Suppressor macrophage treated with lipopolysaccharide for 4 hours (primary cell): ENCODE measurements at regions not wholly inside any gene's neighbourhood (a gene's known extent, or its start where the extent isn't known, plus 50 kb on each side); places are given as distances from the start of the nearest gene placed in this dataset.
"Not testable (repeated sequence)": the region's sequence is repeated elsewhere in the genome, so short reads cannot be mapped to it uniquely, and the experiment has no call there.

ENCODE experiments used
- DNase-seq: peaks from one replicate; pipeline ENCODE4 v3.0.0-alpha.2; 2020

DNA sequence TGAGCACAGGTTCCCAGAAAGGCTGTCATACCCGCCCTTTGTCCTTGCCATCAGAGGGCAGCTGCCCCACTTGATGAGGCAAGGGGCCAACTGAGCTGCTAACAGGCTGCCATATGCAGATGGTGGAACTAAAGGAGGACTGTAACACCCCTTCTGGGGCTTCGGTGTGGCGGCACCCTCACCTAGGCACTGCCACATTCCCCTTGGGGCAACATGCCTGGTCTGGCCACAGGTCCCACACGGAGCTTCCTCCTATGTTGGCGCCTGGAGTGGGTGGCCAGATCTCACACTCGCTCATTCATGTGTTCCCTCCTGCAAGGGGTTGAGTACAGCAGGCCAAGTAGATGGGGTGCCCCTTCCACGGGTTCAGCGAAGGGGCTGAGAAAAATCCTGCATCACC is 777.4 kb upstream of the CHD1 start:
- no peak for DNase-seq

DNA sequence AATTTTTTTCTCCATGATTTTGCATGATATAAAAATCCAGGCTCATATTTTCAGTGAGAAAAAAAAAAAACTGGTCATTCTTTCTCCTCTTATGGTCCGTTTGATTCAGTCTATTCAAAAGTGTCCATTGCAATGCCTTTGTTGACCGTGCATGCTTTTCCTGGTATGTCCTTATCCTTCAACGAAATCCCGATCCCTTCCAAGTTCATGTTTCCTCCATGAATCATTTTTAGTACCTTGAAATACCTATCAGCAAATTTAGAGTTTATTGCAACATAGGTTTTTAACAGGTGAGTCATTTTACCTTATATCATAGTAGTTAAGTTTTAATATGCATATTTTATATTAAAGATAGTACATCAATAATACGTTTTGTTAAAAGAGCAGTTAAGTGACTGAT is 773.8 kb upstream of the CHD1 start:
- no peak for DNase-seq

DNA sequence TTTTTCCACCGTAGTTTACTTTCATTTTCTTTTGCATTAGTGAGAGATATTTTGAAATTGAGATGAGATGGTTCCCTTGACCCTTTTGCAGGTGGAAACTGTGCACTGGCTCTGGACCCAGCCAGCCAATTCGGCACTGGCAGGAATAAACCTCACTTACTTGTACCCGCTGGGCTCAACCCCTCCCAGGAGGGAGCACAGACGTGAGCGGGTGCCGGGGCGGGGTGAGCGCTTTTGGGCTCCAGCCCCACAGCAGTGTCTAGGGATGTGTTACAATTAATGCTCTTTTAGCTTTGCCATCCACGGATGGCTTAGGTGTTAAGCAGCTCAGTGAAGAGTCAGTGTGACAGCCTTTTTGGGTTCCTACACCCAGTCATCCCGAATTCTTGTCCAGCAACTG is 766.1 kb upstream of the CHD1 start:
- no peak for DNase-seq

DNA sequence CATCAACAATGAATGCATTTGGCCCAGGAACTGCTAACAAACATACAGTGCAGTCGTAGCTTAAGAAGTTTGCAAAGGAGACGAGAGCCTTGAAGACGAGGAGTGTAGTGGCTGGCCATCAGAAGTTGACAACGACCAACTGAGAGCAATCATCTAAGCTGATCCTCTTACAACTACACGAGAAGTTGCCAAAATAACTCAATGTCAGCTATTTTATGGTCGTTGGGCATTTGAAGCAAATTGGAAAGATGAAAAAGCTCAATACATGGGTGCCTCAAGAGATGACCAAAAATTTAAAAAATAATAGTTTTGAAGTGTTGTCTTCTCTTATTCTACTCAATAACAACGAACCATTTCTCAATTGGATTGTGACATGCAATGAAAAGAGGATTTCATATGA is 757.7 kb upstream of the CHD1 start:
- DNase-seq: no peak

DNA sequence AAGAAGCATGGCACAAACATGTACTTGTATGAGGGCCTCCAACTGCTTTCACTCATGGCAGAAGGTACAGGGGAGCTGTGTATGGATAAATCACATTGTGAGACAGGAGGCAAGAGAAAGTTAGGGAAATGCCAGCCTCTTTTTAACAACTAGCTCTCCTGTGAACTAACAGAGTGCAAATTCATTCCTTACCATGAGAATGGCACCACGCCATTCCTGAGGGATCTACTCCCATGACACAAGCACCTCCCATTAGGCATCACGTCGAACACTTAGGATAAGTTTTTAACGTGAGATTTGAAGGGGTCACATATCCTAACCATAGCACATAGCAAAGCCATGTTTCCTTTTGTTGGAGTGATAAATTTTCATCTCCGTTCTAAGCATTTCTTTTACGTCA is 747.2 kb upstream of the CHD1 start:
- DNase-seq: no peak

DNA sequence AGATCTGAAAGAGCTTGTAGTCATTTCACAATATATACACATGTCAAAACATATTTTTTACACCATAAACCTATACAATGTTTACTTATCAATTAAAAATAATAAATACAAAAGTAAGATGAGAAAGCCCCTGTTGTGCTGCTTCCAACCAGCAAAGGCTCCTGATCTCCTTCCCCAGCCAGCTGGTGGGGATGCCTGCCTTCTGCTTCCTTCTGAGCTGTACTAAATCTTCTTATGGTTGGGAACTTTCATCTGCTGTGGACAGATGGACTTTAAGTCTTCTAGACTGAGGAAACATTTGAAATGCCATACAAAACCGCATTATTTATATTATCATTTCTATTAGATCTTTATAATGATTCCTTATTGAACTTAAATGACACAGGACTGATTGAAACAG is 745.3 kb upstream of the CHD1 start:
- no peak for DNase-seq

DNA sequence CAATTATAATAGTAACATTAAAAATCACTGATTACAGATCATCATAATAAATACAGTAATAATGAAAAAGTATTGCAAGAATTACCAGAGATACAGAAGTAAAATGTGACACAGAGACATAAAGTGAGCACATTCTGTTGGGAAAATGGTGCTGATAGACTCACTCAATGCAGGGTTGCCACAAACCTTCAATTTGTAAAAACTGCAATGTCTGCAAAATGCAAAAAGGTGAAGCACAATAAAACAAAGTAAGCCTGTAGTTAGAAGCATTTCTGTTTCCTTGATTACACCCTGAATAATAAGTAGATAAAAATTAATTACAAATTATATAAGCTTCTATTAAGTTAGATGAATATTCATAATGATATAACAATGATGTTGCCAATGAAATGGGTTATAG is 736.2 kb upstream of the CHD1 start:
- DNase-seq: no peak

DNA sequence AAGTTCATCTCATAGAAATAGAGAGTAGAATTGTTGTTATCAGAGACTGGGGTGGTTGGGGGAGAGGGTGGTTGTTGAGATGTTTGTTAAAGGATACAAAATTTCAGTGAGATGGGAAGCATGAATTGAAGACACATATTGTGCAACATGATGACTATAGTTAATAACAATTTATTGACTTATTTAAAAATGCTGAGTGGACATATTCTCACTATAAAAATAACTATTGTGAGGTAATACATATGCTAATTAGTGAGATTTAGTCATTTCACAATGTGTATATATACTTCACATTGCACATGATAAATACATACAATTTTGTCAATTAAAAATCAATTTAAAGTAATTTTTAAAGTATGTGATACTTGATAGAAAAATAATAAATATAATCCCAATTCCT is 722.5 kb upstream of the CHD1 start:
- DNase-seq: no peak

DNA sequence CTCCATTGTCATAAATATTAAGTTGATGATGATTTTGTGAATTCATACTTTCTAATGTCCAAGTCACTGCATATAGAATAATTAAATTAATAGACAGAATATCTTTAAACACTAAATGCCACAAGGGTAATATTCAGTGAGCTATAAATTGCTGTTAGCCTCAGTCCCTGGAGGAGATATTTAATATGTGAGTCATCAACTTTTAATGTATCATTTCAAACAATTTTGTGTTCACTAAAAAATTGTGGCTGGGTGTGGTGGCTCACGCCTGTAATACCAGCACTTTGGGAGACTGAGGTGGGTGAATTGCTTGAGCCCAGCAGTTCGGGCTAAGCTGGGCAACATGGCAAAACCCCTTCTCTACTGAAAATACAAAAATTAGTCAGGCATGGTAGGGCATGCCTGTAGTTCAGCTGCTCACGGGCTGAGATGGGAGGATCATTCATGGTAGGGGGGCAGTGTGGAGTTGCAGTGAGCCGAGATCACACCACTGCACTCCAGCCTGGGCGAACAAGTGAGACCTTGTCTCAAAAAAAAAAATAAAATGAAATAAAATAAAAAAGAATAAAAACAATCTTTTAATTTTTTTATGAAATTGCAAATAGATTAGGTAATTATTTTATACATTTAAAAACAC is 717.3 kb upstream of the CHD1 start:
- DNase-seq: no peak

DNA sequence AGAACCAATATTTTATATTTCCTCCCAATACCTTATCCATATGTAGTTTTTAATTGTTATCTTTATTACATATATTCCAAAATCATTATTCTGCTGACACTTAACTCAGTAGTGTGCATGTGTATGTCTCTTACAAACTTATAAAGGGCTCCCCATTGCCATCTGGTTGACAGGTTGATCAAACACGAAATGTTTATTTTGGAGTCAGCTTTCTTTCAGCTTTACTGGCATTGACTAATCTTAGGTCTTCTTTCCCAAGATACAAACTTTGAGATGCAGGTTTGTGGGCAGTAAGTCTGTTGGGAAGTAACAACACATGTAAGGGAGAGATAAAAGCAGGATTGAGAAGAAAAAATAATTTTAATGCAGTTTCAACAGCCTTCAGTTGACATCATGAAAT is 716.0 kb upstream of the CHD1 start:
- DNase-seq: no peak

DNA sequence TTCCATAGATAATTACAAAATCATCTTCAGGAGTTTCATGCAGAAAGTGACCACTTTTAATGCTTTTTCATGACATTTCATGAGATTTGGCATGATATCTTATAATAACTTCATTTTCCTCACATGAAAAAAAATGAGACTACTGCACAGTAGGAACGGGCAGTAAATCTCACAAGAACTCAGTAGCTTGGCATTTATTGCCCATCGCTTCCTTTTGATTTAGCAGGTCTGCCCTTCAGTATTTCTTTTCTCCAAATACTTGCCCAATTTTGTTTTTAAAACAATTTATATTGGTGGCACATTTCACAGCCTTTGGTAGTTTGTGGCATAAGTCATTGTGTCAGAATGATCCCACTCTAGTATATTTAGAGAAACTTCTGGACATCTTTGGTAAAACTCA is 711.8 kb upstream of the CHD1 start:
- DNase-seq: no peak

DNA sequence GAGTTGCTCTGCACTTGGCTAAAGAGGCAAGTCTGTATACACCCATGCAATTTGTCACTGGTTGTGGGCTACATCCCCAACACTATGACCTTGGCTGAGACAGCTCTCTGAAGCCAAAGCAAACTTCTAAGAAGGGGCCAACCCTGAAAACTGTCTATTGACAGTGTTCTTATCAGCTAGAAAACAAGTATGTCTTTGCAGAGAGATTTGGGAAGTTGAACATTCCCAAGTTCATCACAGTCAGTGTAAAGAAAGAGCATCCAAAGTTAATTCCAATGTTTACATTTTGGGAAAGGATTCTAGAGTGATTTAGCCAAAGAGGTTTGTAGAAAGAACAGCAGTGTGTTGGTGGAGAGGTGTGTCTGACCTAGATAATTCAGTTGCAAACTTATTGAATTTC is 711.1 kb upstream of the CHD1 start:
- no peak for DNase-seq

DNA sequence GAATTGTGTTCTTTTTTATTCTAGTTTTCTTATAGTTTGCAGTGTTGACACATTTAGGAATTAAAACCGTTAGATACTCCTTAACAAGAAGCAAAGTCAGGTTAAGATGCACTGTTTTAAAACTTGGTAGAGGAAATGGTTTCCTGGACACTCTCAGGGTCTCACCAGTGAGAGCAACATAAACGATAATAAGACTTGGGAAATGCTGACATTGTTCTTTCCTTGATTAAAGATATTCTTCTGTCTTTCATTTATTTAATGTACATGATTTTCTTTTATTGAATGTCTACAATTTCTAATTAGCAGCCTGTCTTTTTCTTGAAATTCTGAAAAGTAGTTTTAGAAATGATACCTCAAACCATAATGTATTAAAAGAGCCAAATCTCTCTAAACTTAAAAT is 707.9 kb upstream of the CHD1 start:
- no peak for DNase-seq

DNA sequence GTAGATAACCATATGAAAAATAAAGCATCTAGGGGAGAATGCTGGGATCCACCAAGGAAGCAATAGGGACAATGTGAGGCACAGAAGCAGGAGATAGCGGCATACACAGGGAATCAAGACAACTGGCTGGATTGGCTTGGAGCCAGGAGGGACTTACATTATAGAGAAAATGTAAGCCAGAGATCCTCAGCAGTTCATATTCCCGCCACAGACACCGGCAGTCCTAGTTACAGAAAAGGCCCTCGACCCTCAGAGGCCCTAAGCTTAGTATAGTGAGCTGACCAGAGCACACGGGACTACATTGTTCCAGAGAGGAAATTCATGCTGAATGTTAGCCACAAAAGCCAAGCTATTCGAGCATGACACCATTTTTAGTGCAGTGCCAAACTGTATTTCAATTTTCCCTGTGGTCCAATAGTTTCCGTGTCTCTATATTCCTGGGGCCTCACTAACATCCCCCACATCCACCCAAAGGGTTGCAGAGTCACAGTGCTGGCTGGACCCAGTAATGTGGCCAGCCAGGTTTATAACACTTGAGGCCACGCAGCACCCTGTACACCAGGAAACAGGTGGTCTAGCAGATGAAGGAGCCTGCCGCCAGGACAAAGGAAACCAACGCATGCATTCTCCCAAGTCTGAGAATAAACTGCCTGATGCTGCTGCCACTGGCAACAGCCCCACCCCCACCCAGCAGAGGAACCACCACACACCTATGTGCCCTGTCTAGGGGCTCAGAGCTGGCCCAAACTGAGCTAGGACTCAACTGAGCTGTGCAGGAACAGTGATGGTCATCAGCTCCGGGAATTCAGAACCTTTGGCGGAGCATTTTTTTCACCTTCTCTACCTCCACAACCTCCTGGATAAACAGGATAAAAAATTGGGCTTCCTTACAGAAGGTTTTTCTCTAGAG is 693.2 kb upstream of the CHD1 start:
- DNase-seq: no peak

DNA sequence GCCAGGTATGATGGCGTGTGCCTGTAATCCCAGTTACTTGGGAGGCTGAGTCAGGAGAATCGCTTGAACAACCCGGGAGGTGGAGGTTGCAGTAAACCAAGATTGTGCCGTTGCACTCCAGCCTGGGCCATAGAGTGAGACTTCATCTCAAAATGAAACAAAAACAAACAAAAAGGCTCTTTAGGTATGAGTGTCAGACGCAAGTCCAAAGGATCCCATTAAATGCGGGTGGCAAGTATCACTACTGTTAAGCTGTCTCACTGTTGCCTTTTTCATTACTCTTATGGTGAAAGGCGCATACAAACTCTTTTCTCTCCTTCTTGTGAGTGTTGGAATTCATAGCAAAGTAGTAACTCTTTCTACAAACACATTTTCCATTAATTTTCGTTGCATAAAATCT is 688.5 kb upstream of the CHD1 start:
- no peak for DNase-seq

DNA sequence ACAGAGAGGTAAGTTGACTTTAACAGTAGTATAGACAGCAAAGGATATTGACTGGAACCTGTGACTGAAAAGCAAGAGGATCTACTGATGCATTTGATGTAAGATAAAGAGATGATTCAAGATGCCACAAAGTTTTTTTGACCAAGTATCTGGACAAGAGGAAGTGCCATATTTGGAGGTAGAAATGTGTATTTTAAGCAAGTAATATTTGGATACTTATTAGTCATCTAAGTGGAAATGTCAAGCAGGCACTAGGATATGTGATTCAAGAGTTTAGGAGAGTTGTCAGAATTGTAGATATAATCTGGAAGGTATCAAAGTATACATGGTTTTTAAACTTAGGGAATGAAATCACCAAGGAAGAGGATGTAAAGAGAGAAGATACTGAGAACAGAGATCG is 686.1 kb upstream of the CHD1 start:
- DNase-seq: no peak

DNA sequence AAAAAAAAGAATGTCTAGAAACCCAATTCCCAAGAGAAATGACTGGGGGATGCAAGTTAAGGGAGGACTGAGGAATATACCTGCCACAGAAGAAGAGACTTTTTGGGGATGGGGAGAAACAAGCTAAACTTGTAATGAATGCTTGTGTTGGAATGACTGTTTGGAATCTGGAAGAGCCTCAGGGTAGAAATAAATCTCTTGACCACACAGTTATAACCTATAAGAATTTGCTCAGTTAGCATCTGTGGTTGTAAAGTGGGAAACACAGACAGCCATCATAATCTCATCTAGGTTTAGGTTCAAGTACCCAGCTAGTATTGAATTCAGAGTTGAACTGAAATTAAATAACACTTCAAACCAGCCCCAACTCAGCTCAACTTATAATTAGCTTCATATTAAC is 678.3 kb upstream of the CHD1 start:
- no peak for DNase-seq

DNA sequence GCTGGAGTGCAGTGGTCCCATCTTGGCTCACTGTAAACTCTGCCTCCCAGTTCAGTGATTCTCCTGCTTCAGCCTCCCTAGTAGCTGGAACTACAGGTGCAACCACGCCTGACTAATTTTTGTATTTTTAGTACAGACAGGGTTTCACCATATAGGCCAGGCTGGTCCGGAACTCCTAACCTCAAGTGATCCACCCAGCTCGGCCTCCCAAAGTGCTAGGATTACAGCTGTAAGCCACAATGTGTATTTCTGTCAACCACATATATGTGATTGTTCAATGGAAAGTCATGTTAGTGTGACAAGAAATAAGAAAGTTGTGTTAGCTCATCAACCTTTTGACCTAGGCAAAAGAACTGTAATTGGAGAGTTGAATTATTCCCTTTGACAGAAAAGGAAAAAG is 677.1 kb upstream of the CHD1 start:
- no peak for DNase-seq

DNA sequence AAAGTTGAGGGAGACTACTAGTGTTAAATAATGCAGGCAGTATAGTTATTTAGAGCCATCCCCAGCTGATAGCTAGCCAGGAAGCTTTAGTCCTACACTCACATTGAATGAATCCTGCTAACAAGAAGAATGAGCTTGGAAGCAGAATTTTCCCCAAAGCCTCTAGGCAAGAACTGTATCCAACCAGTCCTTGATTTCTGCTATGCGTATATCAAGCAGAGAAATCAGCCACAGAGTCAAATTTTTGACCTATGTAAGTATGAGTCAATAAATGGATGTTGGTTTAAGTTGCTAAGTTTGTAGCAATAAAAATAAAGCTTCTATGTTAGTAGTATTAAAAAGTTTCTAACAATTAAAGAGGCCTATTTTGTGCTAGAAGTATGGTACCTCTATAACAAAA is 672.1 kb upstream of the CHD1 start:
- no peak for DNase-seq

DNA sequence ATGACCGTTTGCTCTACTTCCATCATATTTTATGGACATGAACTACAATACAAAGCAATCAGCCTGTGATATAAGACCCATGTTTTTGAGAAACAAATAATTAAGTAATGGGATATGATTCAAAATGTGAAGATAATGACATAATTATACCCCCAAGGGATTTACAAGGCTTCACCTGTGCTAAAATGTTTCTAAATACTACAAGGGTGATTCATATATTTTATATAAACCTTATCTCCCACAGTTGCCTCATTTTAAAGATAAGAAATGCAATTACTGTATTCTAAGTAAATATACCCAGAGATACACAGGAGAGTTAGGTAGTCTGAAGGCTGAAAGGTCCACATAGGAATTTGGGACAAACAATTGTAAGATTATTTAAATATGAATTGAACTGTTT is 662.0 kb upstream of the CHD1 start:
- no peak for DNase-seq

DNA sequence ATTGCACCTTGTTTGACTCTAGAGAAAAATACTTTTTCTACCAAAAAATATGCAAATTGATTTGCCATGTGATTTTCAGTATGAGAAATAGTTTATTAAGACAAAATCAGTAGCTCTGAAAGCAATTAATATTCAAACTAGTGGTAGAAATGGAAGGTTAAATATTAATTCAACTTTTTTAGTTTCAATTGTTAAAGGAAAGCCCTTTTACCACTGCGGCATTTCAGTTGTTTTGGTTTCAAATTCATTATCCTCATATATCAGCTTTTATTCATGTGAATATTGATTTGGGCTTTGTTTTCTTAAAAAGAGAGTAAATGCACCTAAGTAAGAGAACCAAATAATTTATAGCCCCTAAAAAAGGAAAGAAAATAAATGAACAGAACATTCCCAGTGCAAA is 660.6 kb upstream of the CHD1 start:
- DNase-seq: no peak

DNA sequence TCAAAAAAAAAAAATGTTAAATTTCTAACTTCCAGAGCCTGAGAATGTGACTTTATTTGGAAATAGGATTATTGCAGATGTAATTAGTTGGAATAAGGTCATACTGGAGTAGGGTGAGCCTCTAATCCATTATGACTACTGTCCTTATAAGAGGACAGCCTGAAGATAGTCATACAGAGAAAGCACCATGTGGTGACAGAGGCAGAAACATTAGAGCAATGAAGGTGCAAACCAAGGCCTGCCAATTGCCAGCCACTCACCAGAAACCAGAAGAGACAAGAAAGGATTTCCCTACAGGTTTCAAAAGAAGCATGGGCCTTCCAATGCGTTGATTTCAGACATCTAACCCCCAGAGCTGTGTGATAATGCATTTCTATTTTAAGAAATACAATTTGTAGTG is 659.2 kb upstream of the CHD1 start:
- DNase-seq: no peak

DNA sequence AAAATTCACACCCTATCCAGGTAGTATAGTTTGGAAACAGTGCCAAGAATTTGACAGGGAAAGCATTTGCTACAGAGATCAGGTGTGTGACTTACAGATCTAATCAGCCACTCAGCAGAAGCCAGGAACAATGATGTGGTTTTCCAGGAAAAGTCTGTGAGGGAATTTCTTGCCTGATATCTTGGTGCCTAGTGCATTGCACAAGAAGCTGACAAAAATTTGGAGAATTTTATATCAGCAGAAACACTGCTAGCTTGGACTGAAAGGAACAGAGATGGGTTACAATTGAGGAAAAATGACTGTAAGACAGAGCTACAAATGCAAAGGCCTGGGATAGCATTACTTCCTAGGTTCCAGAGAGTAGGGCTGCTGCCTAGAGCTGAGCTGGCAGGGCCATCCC is 658.1 kb upstream of the CHD1 start:
- DNase-seq: no peak

DNA sequence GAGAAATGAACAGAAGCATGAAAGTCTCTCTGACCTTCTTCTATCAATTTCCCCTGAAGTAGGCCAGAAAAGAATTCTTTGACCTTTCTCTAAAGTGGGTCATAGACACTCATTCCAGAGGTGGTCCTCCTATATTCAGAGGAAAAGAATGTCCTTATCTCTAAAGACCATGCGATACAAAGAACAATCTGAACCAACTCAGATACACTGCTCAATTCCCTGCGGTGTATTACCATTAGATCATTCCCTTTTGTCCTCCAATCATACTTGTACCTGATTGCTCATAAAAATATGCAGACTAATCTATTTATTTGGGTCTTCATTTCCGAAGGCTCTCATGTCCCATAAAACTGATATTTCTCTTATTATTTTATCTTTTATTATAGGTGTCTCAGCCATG is 652.4 kb upstream of the CHD1 start:
- not testable (repeated sequence) for DNase-seq
